Ishikawa (cell line): ENCODE measurements at regions not wholly inside any gene's neighbourhood (a gene's known extent, or its start where the extent isn't known, plus 50 kb on each side); places are given as distances from the start of the nearest gene placed in this dataset.

Experiments used
- CEBPB ChIP-seq: IDR thresholded peaks from 2 replicates; pipeline ENCODE4 v1.6.1; 2012
- EP300 ChIP-seq: IDR thresholded peaks from 2 replicates; pipeline ENCODE4 v1.6.1; 2012; ENCODE audit warnings: borderline replicate concordance
- MAX ChIP-seq: IDR thresholded peaks from 2 replicates; pipeline ENCODE4 v1.6.1; 2012
- RAD21 ChIP-seq: IDR thresholded peaks from 2 replicates; pipeline ENCODE4 v1.6.1; 2012; ENCODE audit warnings: low read depth
- REST ChIP-seq: IDR thresholded peaks from 2 replicates; pipeline ENCODE4 v1.6.1; 2012; ENCODE audit warnings: low read depth, mild to moderate bottlenecking

- TF ChIP-seq EP300 (no peak), REST (no peak), MAX (no peak), RAD21 (no peak), CEBPB (no peak)
These were observed 584.8 kb downstream of the ETNK1 start for GRCh38 chr12:23209793-23210192.
